Activated CD4-positive, alpha-beta T cell treated with anti-CD3 and anti-CD28 coated beads, Interleukin-2, amount 50 U/mL, for 16 hours (primary cell): ENCODE measurements at regions not wholly inside any gene's neighbourhood (a gene's known extent, or its start where the extent isn't known, plus 50 kb on each side); places are given as distances from the start of the nearest gene placed in this dataset.
"Not testable (repeated sequence)": the region's sequence is repeated elsewhere in the genome, so short reads cannot be mapped to it uniquely, and the experiment has no call there.

Experiments
- DNase-seq: peaks from one replicate; pipeline ENCODE4 v3.0.0-alpha.2; 2020

DNA sequence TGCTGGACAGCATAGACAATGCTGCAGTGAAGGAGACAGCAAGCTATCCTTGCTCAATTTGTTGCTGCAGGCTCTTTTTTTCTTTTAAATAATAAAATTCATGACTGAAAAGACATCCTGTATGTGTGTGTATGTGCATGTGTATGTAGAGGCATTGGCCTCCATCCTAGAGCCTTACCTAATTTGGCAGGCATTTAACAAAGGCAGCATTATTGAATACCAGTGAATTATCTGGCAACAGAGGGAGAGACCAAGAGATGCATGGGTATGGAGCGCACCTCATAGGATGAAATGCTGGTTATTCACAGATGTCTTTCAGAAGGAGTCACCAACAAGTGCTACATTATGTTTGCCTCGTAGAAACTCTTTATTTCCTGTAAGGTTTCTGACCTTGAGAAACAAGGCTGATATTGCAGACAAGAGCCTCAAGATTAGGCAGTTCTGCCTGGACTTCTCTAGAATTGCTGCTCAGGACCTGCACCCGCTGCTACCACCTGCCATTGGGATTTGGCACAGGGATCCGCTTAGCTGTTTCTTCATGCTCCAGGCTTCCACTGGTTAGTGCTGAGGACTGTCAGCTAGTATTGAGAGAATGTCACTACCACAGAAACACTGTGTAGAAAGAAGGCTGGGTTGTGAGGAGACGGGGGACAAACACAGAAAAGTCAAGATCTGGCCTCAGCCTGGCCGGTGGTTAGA lies 247.7 kb upstream of the RFX3 start:
- no peak for DNase-seq

DNA sequence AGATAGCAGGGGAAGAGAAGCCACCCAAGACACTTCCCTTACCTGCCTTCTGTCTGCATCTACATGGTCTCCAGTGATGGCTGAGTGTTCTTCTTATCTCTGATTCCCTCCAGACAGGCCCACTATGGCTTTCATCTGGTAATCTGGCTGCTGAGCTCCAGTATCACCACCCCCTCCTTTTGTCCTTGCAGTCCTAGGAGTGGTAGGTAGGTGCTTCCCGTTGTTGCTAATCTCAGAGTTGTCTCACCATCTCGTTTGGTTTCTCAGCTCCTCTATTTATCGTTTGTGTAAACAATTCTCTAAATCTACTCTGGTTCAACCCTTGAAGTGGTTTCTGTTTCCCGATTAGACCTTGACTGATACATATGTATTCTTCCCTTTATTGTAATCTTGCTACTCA lies 243.8 kb upstream of the RFX3 start:
- DNase-seq, result no peak

DNA sequence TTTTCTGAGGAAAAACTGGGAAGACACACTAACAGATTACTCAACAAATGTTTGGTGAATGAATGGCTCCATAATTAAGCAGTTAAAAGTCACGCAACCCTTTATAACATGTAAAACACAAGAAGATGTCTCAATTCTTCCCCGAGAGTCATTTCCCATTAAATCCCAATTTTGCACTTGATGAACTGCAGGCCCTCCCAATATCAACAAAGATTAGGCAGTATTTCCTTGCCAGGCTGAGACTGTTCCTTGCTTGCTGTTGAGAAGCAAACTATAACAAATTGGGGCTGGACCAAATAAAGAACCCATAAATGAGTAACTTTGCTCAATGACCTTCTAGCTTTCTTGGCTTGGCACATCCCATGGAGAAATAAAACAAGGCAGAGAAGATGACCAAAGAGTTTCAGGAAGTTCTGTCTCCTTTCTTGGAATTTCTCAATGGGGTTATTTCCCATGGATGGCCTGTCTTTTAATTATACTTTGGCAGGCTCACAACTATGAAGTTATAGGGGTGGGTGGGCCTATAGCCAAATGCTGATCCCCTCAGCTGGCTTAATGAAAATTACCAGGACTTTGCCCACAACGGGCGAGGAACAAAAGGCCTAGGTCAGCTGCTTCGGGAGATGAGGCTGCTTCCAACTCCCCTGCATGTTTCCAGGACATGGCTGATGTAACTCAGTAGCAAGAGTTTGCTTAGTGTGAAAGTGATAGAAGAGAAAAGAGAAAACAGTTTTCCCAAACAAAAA lies 243.1 kb upstream of the RFX3 start:
- no peak for DNase-seq

DNA sequence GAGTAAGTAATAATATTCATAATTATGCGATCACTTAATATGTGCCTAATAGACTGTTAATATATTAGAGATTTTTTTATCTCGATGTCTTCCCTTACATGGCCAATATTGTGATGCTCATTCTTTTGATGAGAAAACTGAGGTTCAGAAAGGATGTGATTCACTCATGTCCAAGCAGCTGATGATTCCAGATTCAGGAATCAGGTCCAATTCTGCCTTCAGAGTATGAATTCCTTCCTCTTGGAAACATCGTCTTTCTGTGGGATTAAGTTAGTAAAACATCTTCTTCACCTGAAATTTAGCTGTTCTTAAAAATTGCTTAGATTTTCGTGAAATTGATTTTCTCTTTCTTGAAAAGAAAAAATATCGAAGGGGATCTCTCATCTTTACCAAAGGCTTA lies 242.5 kb upstream of the RFX3 start:
- DNase-seq, result no peak

DNA sequence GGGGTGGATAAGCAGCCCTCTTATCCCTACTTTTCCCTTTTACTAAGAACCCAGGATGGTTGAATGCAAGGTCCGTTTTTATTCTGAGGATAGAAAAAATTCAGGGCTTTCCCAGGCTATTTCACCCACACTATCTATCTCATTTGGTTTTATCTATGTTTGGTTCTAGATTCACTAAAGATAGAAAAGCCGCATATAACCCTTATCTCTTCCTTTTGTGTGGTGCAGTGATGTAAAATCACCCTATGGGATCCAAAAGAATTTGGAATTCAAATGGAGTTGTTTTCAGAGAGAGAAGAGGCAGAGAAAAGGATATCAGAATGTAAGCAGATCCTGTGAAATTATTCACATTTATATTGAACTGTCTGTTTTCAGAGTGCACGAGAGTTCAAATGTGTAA lies 236.3 kb upstream of the RFX3 start:
- no peak for DNase-seq

DNA sequence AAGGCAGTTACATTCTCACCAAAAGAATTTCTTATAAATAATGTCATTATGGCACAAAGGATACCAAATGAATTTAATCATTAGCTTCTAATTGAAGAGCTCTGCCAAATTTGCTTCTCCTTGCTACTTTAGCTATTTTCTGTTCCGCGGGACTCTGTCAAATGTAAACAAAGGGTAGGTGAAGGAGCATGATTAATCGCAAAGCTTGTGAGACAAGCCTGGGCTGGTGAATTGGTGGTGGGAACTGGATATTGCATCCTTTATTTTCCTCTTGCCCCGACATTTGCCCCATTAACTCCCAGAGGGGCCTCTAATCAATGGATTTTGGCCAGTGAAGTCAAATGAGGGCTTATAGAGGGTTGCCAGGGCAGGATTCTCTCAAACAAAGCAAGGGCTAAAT lies 234.2 kb upstream of the RFX3 start:
- no peak for DNase-seq

DNA sequence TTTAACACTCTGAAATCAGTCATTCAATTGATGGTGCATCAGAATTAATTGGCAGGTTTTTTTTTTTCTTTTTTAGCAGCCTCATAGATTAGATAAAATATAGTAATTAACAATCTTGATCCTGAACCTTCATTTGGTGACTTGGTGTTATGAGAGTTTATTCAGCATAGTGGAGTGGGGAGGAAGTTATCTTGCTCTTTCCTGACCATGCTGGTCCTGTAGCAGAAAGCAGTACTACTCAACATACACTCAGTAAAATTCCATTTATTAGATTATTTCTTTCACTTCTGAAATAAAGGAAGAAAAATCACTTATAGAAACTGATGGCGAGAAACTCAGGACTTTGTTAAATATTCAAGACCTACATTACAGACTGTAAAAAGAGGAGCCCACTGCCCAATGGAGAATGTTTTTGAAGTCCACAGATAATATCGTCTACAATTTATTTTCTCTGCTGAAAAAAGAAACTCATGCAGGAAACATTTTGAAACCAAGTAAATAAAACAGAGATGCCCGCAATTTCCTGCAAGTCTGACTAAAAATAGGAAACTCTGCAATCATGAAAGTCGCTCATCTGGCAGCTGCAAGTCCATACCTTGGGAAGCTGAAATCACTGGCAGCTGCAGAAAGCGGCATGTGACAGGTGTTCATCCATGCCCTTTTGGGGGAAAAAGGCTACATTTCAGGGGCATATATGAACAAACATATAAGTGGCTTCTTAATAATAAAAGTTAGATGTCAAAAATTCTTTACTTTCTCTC lies 233.2 kb upstream of the RFX3 start:
- peak; percentile 84 for DNase-seq

DNA sequence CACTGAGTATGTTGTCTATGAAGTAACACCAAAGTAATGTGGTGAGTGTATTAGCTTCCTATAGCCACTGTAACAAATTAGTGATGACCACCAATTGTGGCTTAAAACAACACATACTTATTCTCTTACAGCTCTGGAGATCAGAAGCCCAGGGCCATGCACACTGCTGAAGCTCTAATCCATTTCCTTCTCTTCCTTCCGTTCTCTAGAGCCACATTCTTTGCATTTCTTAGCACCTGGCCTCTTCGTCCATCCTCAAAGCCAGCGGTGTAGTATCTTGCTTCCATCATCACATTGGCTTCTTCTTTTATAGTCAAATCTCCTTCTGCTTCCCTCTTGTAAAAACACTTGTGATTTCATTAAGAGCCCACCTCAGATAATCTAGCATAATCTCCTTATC lies 230.3 kb upstream of the RFX3 start:
- no peak for DNase-seq

DNA sequence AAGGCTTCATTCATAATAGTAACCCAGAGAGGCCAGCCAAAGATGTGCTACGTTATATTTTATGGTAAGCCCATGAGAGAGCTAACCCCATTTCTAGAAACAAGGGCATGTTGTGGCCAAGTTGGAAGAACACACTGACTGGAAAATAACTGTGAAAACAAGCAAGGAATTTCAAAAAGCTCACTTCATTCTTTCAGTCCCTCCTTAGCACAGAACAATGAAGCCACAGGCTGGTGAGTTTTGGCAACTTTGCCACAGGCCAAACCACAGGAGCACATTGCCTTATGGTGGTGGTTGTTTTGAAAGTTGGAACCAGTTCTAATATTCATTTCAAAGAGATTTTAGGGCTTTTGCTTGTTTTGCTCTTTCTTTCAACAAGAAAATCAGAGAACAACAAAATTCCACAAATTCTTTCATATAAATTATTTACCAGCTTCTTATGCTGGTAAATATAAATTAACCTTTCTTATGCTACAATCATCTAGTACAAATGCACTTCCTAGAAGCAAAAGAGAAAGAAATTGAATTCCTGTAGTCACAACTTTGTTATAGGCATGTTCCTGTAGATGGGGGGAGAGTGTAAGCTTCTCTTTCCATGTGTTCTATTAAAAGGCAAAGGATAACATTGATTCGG lies 225.4 kb upstream of the RFX3 start:
- peak; percentile 65 for DNase-seq

DNA sequence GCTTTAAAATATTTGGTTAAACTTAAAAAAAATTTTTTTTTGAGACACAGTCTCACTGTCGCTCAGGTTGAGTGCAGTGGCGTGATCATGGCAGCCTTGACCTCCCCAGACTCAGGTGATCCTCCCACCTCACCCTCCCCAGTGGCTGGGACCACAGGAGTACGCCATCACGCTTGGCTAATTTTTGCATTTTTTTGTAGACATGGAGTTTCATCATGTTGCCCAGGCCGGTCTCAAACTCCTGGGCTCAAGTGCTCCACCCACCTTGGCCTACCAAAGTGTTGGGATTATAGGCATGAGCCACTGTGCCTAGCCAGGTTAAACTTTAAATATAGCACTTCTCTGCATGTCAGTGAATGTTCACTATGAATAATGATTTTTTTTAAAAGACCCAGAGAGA lies 224.5 kb upstream of the RFX3 start:
- DNase-seq, result no peak

DNA sequence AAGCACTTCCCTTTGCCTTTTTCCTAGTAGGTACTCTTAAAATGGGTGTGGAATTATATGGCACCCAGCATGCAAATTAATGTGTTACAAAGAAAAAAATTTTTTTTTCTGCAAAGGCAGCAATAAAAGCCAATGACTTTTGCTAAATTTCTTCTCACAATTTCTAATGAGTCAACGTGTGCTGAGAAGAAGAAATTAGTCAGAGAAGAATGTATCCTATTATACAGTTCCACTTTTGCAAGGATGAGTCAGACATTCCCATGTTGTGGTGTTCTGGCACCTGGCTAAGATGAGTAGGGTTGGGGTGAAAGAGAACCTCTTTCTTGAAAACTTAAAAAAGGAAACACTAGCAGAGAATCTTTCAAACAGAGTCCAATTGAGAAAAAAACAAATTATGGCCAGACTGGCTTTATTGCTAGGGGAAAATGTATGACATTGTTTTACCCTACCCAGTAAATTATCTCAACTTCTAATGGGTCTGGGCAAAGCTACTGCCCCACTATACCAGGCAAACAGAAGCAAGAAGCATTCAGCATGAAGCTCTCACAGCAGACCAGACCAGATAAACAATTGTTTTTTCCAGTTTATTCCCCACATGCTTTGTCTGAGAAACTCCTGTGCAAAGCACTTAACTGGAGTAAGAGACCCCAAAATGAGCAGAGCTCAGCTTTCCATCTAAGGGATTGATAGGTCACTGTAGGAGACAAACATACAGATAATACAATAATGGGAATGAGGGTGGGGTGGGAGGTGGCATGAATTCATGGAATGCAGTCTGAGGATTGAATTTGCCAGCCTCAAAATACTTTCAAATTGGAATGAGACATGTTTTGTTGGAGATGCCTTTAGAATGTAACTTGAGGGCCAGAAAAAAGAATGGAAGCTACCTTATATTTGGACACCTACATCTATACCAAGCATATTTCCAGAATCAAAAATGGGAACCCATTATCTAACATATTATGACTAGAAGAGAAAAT lies 220.8 kb upstream of the RFX3 start:
- peak; percentile 85 for DNase-seq

DNA sequence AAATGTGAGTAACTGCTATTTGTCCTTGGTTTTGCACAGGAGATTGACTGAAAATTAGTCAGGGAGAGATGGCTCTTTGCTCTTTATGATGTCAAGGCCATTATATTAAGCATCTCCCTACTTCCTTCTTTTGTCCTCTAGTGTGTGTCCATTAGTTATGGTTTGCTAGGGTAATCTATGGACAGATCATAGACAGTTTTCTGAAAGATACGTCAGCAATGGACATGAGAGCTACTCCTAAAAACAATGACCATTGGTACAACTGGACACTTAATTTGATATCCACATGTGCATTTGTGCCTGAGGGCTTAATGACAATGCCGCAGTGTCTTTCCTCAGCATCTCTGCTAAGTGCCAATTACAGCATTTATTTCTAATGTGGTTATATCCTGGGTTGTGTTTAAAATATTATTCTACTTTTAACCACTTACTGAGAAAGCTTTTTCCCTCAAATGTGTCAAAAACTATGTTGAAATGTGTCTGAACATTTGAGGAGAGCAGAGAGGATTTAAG lies 218.2 kb upstream of the RFX3 start:
- no peak for DNase-seq

DNA sequence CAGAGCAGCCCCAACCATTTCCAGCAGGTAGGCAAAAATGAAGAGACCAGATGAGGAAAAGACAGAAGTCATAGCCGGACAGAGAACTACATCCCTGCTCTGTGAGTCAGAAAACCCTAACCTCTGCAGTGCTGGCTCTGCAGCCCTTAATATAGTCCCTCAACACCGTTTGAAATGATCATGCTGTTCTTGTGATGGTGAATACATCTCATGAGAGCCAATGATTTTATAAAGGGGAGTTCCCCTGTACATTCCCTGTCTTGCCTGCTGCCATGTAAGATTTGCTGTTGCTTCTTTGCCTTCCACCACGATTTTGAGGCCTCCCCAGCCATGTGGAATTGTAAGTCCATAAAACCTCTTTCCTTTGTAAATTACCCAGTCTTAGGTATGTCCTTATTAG lies 216.8 kb upstream of the RFX3 start:
- DNase-seq, result no peak

DNA sequence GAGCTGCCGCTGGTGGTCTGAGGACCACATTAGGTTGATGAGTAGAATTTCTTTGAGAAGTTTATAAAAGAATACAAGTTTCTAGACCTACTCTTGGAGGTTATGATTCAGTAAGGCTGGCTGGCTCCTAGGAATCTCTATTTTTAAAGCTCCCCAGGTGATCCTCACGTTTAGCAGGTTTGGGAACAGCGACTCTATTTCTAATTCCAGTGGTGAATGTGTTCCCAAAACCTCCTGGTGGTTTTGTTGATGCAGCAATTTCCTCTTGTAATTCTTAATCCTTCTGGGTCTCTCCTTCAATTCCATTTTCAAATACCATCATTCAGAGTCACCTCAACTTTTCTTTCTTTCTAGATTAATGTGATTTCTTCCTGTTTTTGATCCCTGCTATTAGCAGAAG lies 215.9 kb upstream of the RFX3 start:
- no peak for DNase-seq

DNA sequence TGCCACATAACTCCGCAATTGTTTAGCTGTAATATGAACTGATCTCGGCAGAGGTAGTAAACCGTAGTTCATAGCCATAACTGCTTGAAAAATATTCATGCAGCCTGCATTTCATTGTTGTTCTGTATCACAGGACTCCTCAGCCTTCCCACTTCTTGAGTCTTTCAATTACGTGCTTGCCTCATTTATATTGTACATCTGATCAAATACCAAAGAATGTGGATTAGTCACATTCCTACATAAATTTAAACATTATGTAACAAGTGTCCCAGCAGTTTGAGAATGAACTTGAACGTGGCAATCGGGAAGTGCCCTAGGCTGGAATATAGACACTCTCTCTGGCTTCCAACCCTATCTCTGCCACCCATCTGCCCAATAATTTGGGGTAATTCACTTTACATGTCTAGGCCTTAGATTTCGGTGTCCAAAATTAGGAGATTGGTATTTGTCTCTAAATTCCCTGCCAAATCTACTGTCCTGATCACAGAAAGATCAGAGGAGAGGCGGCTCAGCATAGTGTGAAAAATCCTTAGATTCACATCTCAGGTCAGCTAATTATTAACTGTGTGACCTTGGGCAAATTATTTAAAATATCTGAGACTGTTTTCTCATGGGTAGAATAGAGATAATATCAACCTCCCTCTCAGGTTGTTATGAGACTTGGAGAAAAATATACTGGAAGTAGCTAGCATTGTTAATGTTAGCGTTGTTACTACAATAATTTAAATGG lies 215.1 kb upstream of the RFX3 start:
- no peak for DNase-seq

DNA sequence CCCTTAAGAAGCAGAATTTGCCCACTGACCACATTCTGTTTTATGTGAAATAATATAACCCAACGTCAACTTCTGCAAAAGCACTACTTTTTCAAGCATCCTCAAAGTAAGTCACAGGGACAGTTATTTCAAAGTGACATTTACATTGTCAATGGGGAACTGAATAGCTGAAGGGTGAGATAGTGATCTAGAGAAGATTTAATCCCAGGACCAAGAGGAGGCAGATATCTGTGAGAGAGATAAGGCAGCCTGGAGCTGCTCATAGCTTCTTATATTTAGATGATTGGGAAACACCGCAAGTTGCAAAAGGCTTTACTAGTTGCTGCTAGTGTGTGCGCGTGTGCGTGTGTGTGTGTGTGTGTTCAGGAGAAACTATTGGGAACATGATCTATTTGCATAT lies 210.4 kb upstream of the RFX3 start:
- DNase-seq, result no peak

DNA sequence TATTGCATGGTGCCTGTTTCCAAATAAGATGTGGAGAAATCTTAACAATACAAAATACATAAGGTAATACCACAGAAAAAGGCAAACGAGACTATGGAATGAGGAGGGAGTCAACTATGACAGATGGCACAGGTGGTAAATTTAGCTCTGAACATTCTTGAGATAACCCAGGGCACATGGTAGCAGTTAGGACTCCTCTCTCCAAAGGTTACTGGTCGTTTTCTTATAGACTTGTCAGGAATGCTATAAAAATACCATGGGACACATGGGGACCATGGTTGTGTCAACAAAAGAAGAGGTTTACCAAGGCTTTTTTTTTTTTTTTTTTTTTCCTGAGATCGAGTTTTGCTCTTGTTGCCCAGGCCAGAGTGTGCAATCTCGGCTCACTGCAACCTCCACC lies 209.4 kb upstream of the RFX3 start:
- no peak for DNase-seq

DNA sequence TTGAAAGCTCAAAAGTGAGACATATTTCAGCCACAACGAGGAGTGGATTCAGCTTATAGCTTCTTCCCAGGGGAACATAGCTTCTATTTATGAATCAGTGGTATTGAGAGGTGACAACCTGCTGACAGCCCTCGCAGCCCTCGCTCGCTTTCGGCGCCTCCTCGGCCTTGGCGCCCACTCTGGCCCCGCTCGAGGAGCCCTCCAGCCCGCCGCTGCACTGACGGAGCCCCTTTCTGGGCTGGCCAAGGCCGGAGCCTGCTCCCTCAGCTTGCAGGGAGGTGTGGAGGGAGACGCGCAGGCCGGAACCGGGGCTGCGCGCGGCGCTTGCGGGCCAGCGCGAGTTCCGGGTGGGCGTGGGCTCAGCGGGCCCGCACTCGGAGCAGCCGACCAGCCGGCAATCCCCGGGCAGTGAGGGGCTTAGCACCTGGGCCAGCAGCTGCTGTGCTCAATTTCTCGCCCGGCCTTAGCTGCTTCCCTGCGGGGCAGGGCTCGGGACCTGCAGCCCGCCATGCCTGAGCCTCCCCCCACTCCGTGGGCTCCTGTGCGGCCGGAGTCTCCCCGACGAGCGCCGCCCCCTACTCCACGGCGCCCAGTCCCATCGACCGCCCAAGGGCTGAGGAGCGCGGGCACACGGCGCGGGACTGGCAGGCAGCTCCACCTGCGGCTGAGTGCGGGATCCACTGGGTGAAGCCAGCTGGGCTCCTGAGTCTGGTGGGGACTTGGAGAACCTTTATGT lies 207.9 kb upstream of the RFX3 start:
- not testable (repeated sequence) for DNase-seq

DNA sequence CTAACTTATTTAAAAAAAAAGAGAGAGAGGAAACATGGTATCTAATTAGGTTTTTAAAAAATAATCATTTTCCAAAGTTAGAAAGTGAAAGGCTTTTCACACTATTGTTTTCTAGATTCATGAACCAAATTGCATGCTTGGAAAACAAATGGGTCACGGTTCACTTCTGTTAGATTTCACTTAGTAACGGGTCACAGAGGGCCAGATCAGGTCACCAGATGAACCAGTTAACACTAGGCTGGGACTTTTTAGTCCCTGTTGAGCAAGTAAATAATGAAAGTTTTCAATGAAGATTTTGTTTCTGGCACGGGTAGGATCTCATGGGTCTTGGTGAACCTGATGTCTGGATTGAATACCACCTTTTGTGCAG lies 207.2 kb upstream of the RFX3 start:
- DNase-seq, result no peak
